ENCODE measurements at regions not wholly inside any gene's neighbourhood (a gene's known extent, or its start where the extent isn't known, plus 50 kb on each side); places are given as distances from the start of the nearest gene placed in this dataset.

GRCh38 chr14:55814064-55814463 lies 234.1 kb downstream of the KTN1 start:
- 75% methylated on average over 1 of the region's 1 CpG for WGBS
- Histone ChIP-seq H3K4me1 (no peaks in the 10 kb centered on the region), H3K27ac (no peak overlapping the region), H3K27me3 (no peaks in the 10 kb centered on the region), H3K4me3 (no peak overlapping the region), H3K36me3 (no peaks in the 10 kb centered on the region), H3K9me3 (no peaks in the 10 kb centered on the region)
- TF ChIP-seq POLR2A (IDR thresholded peaks at IDR 0.05) (no peak), EP300 (IDR thresholded peaks at IDR 0.05) (no peak), POLR2AphosphoS5 (IDR thresholded peaks at IDR 0.05) (no peak), CTCF (IDR thresholded peaks at IDR 0.05) (no peak)
- no peak for DNase-seq (ENCODE audit: low spot score in 2 of 2)

GRCh38 chr14:55814873-55815272 lies 234.9 kb downstream of the KTN1 start:
- Histone ChIP-seq H3K27ac (no peak overlapping the region), H3K27me3 (no peaks in the 10 kb centered on the region), H3K36me3 (no peaks in the 10 kb centered on the region), H3K4me1 (no peaks in the 10 kb centered on the region), H3K4me3 (no peak overlapping the region), H3K9me3 (no peaks in the 10 kb centered on the region)
- no peak for DNase-seq (ENCODE audit: low spot score in 2 of 2)
- TF ChIP-seq EP300 (IDR thresholded peaks at IDR 0.05) (no peak), CTCF (IDR thresholded peaks at IDR 0.05) (no peak), POLR2AphosphoS5 (IDR thresholded peaks at IDR 0.05) (no peak), POLR2A (IDR thresholded peaks at IDR 0.05) (no peak)
- WGBS = 100% methylated on average over 1 of the region's 1 CpG

- Histone ChIP-seq H3K4me3 (no peak overlapping the region), H3K36me3 (no peaks in the 10 kb centered on the region), H3K27ac (no peak overlapping the region), H3K9me3 (no peaks in the 10 kb centered on the region), H3K4me1 (no peaks in the 10 kb centered on the region), H3K27me3 (no peaks in the 10 kb centered on the region)
- DNase-seq (ENCODE audit: low spot score in 2 of 2) = no peak
- no peak for TF ChIP-seq POLR2A (IDR thresholded peaks at IDR 0.05)
- no peak for TF ChIP-seq EP300 (IDR thresholded peaks at IDR 0.05)
- no peak for TF ChIP-seq POLR2AphosphoS5 (IDR thresholded peaks at IDR 0.05)
- no peak for TF ChIP-seq CTCF (IDR thresholded peaks at IDR 0.05)
These were observed 236.2 kb downstream of the KTN1 start for GRCh38 chr14:55816225-55816624.

GRCh38 chr14:55819610-55820304 lies 239.8 kb downstream of the KTN1 start:
- WGBS = 77% methylated on average over 8 of the region's 8 CpGs
- no peak overlapping the region for H3K27ac ChIP-seq

DNA sequence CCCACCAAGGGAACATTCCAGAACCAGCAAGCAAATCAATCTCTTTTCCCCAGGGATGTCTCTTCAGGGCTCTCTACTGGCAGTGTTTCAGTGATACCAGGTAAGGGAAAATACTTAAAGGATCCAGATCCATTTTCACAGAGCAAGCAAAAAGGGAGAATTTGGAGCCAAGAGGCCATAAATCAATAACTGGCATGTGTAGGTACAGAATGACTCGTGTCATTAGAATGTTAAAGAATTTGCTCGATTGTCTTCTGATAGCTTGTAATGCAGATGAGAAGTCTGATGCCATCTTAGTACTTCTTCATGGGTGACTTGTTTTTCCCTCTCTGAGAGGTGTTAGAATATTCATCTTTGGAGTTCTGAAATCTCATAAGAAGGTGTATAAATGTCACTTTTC lies 242.9 kb downstream of the KTN1 start:
- H3K27me3 ChIP-seq = no peaks in the 10 kb centered on the region
- TF ChIP-seq POLR2AphosphoS5 (IDR thresholded peaks at IDR 0.05) = no peak
- no peak for TF ChIP-seq EP300 (IDR thresholded peaks at IDR 0.05)
- no peak for TF ChIP-seq CTCF (IDR thresholded peaks at IDR 0.05)
- no peak for TF ChIP-seq POLR2A (IDR thresholded peaks at IDR 0.05)
- H3K36me3 ChIP-seq = no peaks in the 10 kb centered on the region
- WGBS = 53% methylated on average over 2 of the region's 2 CpGs
- H3K4me3 ChIP-seq = no peak overlapping the region
- no peak overlapping the region for H3K27ac ChIP-seq
- DNase-seq (ENCODE audit: low spot score in 2 of 2) = no peak
- H3K4me1 ChIP-seq = no peaks in the 10 kb centered on the region
- no peaks in the 10 kb centered on the region for H3K9me3 ChIP-seq

More at GRCh38 chr14:55819610-55820304, 239.8 kb downstream of the KTN1 start:
- Histone ChIP-seq H3K27me3 (no peaks in the 10 kb centered on the region), H3K4me1 (no peaks in the 10 kb centered on the region), H3K9me3 (no peaks in the 10 kb centered on the region), H3K4me3 (no peak overlapping the region), H3K36me3 (no peaks in the 10 kb centered on the region)
- TF ChIP-seq EP300 (IDR thresholded peaks at IDR 0.05) = no peak
- TF ChIP-seq CTCF (IDR thresholded peaks at IDR 0.05) = no peak
- no peak for TF ChIP-seq POLR2AphosphoS5 (IDR thresholded peaks at IDR 0.05)
- no peak for TF ChIP-seq POLR2A (IDR thresholded peaks at IDR 0.05)
- no peak for DNase-seq (ENCODE audit: low spot score in 2 of 2)
